ENCODE measurements at regions not wholly inside any gene's neighbourhood (a gene's known extent, or its start where the extent isn't known, plus 50 kb on each side); places are given as distances from the start of the nearest gene placed in this dataset.

DNA sequence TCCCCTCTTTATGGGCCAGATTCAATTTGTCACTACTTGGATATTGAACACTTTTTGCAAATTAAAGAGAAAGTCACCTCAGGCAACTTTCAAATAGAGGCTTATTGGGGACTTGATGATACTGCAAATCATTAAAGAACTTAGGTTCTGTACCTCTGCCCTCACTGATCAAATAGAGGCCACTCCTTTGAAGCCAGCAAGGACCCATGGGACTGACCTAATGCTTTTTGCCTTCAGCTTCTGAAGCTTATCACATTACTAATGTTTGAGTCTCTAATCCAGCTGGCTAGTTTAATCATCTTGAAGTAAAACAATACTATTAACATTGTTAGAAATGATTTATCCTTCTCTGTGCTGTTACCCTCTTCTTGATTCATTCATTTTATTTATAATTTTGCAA lies 93.0 kb upstream of the ZNF800 start:
- no peak for DNase-seq (ENCODE audit: low spot score in 2 of 2)
- TF ChIP-seq POLR2AphosphoS5 (IDR thresholded peaks at IDR 0.05) (no peak), EP300 (IDR thresholded peaks at IDR 0.05) (no peak), POLR2A (IDR thresholded peaks at IDR 0.05) (no peak), CTCF (IDR thresholded peaks at IDR 0.05) (no peak)
- Histone ChIP-seq H3K36me3 (no peaks in the 10 kb centered on the region), H3K4me3 (no peak overlapping the region), H3K27ac (no peak overlapping the region), H3K27me3 (no peaks in the 10 kb centered on the region), H3K4me1 (no peaks in the 10 kb centered on the region), H3K9me3 (no peaks in the 10 kb centered on the region)

GRCh38 chr7:127484954-127485353 lies 92.4 kb upstream of the ZNF800 start:
- H3K9me3 ChIP-seq = no peaks in the 10 kb centered on the region
- no peak overlapping the region for H3K4me3 ChIP-seq
- H3K4me1 ChIP-seq = no peaks in the 10 kb centered on the region
- no peak overlapping the region for H3K27ac ChIP-seq
- TF ChIP-seq CTCF (IDR thresholded peaks at IDR 0.05) (no peak), EP300 (IDR thresholded peaks at IDR 0.05) (no peak), POLR2AphosphoS5 (IDR thresholded peaks at IDR 0.05) (no peak), POLR2A (IDR thresholded peaks at IDR 0.05) (no peak)
- no peaks in the 10 kb centered on the region for H3K36me3 ChIP-seq
- 65% methylated on average over 6 of the region's 6 CpGs for WGBS
- H3K27me3 ChIP-seq = no peaks in the 10 kb centered on the region
- DNase-seq (ENCODE audit: low spot score in 2 of 2) = no peak

DNA sequence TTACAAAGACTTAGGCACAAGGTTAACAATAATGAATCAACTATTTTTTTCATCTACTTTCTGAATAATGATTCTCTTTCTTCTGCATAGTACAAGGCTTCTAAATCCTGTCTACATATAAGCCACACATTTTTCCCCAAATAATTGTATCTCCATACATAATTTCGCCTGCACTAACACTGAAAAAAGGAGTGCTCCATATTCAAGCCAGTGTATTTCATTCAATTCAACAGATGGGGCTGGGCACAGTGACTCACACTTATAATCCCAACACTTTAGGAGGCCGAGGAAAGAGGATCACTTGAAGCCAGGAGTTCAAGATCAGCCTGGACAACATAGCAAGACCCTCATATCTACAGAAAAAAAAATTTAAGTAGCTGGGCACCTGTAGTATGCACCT lies 86.0 kb upstream of the ZNF800 start:
- no peak for DNase-seq (ENCODE audit: low spot score in 2 of 2)
- H3K4me1 ChIP-seq = no peaks in the 10 kb centered on the region
- no peaks in the 10 kb centered on the region for H3K9me3 ChIP-seq
- no peaks in the 10 kb centered on the region for H3K27me3 ChIP-seq
- no peaks in the 10 kb centered on the region for H3K36me3 ChIP-seq
- 76% methylated on average over 2 of the region's 2 CpGs for WGBS
- TF ChIP-seq POLR2A (IDR thresholded peaks at IDR 0.05) (no peak), EP300 (IDR thresholded peaks at IDR 0.05) (no peak), POLR2AphosphoS5 (IDR thresholded peaks at IDR 0.05) (no peak), CTCF (IDR thresholded peaks at IDR 0.05) (no peak)
- no peak overlapping the region for H3K4me3 ChIP-seq
- no peak overlapping the region for H3K27ac ChIP-seq

- Histone ChIP-seq H3K4me1 (no peaks in the 10 kb centered on the region), H3K27ac (no peak overlapping the region), H3K27me3 (no peaks in the 10 kb centered on the region), H3K4me3 (no peak overlapping the region), H3K9me3 (no peaks in the 10 kb centered on the region), H3K36me3 (no peaks in the 10 kb centered on the region)
- no peak for TF ChIP-seq EP300 (IDR thresholded peaks at IDR 0.05)
- TF ChIP-seq CTCF (IDR thresholded peaks at IDR 0.05) = no peak
- no peak for TF ChIP-seq POLR2A (IDR thresholded peaks at IDR 0.05)
- TF ChIP-seq POLR2AphosphoS5 (IDR thresholded peaks at IDR 0.05) = no peak
- 11% methylated on average over 1 of the region's 1 CpG for WGBS
- DNase-seq (ENCODE audit: low spot score in 2 of 2) = no peak
Measured at GRCh38 chr7:127478024-127478355, 85.5 kb upstream of the ZNF800 start.

- no peak for DNase-seq (ENCODE audit: low spot score in 2 of 2)
- 38% methylated on average over 7 of the region's 7 CpGs for WGBS
- H3K4me3 ChIP-seq = no peak overlapping the region
Measured at GRCh38 chr7:127477295-127478023, 85.0 kb upstream of the ZNF800 start.

More at GRCh38 chr7:127477295-127478023, 85.0 kb upstream of the ZNF800 start:
- Histone ChIP-seq H3K27ac (no peak overlapping the region), H3K36me3 (no peaks in the 10 kb centered on the region), H3K27me3 (no peaks in the 10 kb centered on the region), H3K9me3 (no peaks in the 10 kb centered on the region), H3K4me1 (no peaks in the 10 kb centered on the region)
- TF ChIP-seq POLR2AphosphoS5 (IDR thresholded peaks at IDR 0.05) = no peak
- TF ChIP-seq CTCF (IDR thresholded peaks at IDR 0.05) = no peak
- no peak for TF ChIP-seq EP300 (IDR thresholded peaks at IDR 0.05)
- no peak for TF ChIP-seq POLR2A (IDR thresholded peaks at IDR 0.05)
